ENCODE measurements at regions not wholly inside any gene's neighbourhood (a gene's known extent, or its start where the extent isn't known, plus 50 kb on each side); places are given as distances from the start of the nearest gene placed in this dataset.
A peak's percentile ranks its signal among the peaks of the same experiment; 100 is the strongest.
"Not testable (repeated sequence)": the region's sequence is repeated elsewhere in the genome, so short reads cannot be mapped to it uniquely, and the experiment has no call there.

DNA sequence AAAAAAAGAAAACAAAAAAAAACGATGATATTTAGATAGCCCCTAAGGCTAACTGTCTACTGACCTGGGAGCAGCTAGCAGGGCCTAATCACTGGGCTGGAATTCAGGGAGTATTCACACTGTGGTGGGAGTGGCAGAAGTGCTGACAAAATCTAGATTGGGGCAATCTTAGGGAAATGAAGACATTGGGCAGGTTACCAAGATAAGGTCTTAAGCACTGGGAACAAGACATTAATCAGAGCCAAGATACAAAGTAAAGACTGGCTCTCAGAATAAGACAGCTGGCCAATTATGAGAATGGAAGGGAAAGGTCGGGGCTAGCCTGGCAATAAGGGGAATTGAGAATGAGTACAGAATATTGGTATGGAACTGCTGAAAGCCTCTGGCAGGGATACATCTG lies 100.2 kb upstream of the GRIA3 start:
- no peak for DNase-seq (ENCODE audit: low read depth, low spot score)
- peak overlapping the region; percentile 79 for H3K27ac ChIP-seq

DNA sequence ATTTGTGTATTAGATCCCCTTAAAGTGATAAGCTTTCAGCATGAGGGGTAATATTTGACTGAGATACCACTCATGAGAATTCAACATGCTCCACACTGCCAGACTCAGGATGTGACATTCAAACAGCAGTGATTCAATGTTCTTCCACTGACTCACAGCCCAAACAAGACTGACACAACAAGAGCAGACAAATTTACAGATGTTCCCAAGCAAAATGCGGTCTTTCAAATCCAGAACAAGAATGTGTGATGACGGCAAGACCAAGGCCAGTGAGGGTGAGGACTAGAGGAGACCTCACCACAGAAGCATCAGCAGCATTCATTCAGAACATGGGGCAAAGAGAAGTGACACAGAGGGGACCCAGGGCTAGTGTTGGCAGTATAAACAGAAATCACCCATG lies 99.3 kb upstream of the GRIA3 start:
- peak overlapping the region; percentile 79 for H3K27ac ChIP-seq
- DNase-seq (ENCODE audit: low read depth, low spot score), result no peak

DNA sequence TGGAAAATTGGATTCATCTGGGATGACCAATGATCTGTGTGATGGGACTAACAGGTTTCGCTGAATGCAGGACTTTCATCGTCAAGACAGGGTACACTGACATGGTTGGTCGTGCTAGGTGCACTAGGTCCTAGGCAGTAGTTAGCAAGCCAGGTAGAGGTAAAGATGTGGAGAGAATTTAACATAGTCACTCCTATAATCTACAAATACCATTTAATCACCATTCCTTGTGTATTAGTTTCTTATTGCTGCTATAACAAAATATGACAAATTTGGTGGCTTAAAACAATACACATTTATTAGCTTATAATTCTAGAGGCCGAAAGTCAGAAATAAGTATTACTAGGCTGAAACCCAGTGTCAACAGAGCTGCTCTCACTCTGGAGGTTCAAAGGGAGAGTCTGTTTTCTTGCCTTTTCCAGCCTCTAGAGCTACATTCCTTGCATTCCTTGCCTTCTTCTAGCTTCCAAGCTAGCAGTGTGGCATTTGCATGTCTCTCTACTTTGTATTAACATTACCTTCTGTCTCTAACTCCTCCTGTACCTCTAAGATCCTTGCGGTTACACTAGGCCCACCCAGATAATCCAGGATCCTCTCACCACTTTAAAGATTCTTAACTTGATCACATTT lies 98.7 kb upstream of the GRIA3 start:
- no peak for DNase-seq (ENCODE audit: low read depth, low spot score)
- peak overlapping the region; percentile 79 for H3K27ac ChIP-seq

DNA sequence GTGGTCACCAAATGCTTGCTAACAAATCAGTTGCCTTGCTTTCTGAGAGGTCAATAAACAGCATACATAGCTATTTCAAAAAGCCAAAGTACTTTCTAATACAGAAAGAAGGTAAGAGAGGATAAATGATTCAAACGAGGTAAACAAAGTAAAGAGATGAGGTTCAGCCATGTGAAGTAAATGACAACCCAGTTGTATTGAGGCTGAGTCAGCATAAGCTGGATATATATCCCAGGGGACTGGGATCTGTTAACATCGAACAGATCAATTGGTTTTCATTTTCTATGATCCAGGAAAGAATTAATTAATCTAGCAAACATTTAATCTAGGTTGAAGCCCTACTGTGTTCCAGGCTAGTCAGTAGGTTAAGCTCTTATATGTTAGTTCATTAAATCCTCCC lies 97.3 kb upstream of the GRIA3 start:
- no peak for DNase-seq (ENCODE audit: low read depth, low spot score)
- peak overlapping the region; percentile 69 for H3K27ac ChIP-seq

DNA sequence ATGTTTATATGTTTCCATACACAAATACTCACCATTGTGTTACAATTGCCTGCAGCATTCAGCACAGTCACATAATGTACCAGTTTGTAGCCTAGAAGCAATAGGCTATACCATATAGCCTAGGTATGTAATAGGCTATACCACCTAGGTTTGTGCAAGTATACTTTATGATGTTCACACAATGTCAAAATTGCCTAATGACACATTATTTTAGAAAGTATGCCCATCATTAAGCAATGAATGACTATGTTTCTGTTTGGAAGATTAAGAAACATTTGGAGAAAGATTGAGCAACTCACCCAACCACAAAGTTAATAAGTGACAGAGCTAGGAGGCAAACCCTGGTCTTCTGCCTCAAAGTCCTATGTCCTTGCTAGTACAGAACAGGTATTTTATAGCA lies 96.8 kb upstream of the GRIA3 start:
- DNase-seq (ENCODE audit: low read depth, low spot score), result no peak
- peak overlapping the region; percentile 69 for H3K27ac ChIP-seq

DNA sequence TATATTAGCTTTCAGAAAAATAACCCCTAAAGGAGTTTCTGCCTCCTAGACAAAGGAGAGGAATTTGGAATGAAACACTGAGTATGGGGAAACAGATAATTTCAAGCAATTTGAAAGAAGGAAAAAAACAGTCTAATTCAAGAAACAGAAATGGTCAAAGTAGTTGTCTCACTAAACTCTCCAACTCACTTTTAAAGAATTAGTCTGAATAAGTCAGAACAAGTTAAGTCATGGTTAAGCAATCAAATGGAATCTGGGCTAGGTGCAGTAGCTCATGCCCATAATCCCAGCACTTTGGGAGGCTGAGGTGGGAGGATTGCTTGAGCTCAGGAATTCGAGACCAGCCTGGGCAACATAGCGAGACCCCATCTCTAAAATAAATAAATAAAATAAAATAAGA lies 95.7 kb upstream of the GRIA3 start:
- no peak for DNase-seq (ENCODE audit: low read depth, low spot score)

DNA sequence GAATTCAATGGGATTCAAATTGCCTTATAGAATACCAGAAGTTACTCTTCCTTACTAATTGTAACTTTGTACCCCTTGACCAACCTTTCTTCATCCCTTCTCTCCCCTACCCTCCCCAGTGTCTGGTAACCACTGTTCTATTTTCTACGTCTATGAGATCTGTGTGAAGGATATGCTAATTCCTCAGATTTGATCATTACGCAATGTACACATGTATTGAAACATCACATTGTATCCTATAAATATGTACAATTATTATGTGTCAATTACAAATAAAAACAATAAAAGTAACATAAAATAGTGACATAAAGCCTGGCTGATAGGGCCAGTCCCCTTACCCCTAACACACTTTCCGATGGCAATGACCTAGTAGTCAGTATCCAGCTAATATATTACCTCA lies 95.1 kb upstream of the GRIA3 start:
- peak overlapping the region; percentile 69 for H3K27ac ChIP-seq
- DNase-seq (ENCODE audit: low read depth, low spot score), result no peak

More for the DNA sequence above, 95.7 kb upstream of the GRIA3 start:
- H3K27ac ChIP-seq, result peak overlapping the region; percentile 69

DNA sequence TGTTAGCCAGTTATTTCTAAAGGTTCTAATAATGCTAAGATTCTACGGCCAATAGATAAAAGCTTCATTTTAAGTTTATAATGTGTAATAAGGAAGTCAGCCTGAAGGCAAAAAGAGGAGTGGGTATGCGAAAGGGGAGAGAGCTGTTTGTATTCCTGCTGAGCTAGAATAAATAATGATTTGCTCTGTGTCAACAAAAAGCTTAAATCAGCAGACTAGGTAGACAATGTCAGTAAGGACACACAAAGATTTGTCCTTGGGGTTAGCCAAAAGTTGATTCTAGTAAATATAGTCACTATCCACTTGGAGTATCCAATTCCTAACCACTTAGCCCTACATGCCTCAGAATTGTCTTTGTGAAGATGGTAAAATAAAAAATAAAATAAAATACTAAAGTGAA lies 90.3 kb upstream of the GRIA3 start:
- DNase-seq (ENCODE audit: low read depth, low spot score), result no peak
- H3K27ac ChIP-seq, result no peak overlapping the region

DNA sequence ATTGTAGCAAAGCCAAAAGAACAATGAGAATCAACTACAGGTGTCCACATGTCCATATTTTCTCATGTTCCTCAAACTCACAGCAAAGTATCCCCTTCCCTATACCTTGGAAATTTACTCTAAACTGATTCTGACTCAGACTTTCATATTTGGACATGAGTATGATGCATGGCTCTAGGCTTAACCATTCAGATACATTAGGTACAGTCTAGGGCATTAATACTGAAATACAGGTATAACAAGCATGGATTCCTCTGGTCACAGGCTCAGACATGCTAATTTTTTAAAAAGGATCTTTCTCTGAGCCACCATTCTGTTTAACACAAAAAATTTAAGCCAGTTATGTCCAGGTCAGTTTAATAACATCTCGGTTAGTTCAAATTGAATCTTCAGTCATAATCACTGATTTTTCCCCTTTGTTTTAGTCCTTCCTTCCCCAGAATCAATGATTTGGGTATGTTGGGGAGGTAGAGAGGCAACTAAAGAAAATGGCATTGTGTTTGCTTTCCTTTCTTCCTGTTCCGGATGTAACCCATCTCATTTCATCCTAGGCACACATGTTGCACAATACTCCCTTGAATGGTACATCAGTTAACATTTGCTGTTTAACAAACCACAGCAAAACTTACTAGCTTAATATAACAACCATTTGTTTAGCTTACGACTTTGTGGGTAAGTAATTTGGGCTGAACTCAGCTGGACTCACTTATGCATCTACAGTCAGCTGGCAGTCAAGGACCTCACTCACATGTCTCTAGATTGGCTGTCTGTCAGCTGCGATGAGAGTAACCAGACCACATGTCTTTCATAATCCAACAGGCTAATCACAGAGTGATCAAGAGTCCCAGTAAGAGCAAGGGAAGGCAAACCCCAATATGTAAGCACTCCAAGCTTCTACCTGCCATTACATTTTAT lies 75.3 kb upstream of the GRIA3 start:
- DNase-seq (ENCODE audit: low read depth, low spot score), result no peak
- H3K27ac ChIP-seq, result no peak overlapping the region

DNA sequence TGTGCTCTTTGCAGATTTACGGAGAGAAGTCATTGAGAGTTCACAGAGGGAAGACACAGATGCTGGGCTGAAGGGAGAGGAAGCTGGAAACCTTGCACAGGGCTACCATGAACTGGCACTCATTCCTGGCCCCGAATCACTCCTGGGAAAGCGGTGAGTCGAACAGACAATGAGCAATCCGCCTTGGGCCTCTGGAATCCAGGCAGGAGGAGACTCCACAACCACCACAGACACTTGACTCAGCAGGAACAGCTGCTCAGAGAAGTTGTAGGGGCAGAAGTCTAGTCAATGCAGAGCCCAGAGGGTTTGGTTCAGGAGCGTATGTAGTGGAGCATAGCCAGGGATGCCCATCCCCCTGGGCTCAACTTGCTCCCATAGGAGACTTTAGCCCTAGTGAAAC lies 62.8 kb upstream of the GRIA3 start:
- no peak for DNase-seq (ENCODE audit: low read depth, low spot score)

DNA sequence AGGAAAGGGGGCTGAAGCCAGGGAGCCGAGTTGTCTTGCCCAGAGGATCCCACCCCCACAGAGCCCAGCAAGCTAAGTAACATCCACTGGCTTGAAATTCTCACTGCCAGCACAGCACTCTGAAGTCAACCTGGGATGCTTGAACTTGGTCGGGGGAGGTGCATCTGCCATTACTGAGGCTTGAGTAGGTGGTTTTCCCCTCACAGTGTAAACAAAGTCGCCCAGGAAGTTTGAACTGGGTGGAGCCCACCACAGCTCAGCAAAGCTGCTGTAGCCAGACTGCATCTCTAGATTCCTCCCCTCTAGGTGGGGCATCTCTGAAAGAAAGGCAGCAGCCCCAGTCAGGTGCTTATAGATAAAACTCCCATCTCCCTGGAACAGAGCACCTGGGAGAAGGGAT lies 54.3 kb upstream of the GRIA3 start:
- H3K27ac ChIP-seq; DNase-seq (ENCODE audit: low read depth, low spot score): not testable (repeated sequence)

More for the DNA sequence above, 62.8 kb upstream of the GRIA3 start:
- no peak overlapping the region for H3K27ac ChIP-seq
